Keratinocyte (primary cell): ENCODE measurements at regions not wholly inside any gene's neighbourhood (a gene's known extent, or its start where the extent isn't known, plus 50 kb on each side); places are given as distances from the start of the nearest gene placed in this dataset.

Experiments
- DNase-seq: peaks from one replicate; pipeline ENCODE4 v3.0.0-alpha.2; 2011; ENCODE audit warnings: low read depth, missing footprints, low spot score
- FAIRE-seq: peaks from 2 replicates; lab custom pipeline; 2011; peaks lifted over from hg19 to GRCh38; lab: Jason Lieb, UNC
- H2AFZ ChIP-seq: 2 replicates; pipeline ENCODE4 v1.6.0; 2012; ENCODE audit warnings: low read length, control low read depth, inconsistent platforms; ENCODE audit not compliant: control insufficient read depth
- H3K27ac ChIP-seq: 2 replicates; pipeline ENCODE4 v1.5.1; 2011; ENCODE audit warnings: low read length; ENCODE audit not compliant: control insufficient read depth, insufficient read depth
- H3K27me3 ChIP-seq: 3 replicates; pipeline ENCODE4 v1.6.0; 2011; ENCODE audit warnings: low read length; ENCODE audit not compliant: control insufficient read depth, insufficient read depth; ENCODE audit errors: extremely low read depth
- H3K36me3 ChIP-seq, 2 experiments: 2 replicates in 1 of 2; 3 replicates in 1 of 2; pipeline ENCODE4 v1.5.1; 2011; ENCODE audit warnings: low read length in 2 of 2, mild to moderate bottlenecking in 1 of 2; ENCODE audit not compliant: control insufficient read depth in 2 of 2, insufficient read depth in 2 of 2; ENCODE audit errors: extremely low read depth in 1 of 2
- H3K4me1 ChIP-seq: 3 replicates; pipeline ENCODE4 v1.5.1; 2011; ENCODE audit warnings: low read length; ENCODE audit not compliant: control insufficient read depth, insufficient read depth; ENCODE audit errors: extremely low read depth
- H3K4me2 ChIP-seq: 3 replicates; pipeline ENCODE4 v1.6.0; 2011; ENCODE audit warnings: low read depth, low read length; ENCODE audit not compliant: control insufficient read depth, insufficient read depth; ENCODE audit errors: extremely low read depth
- H3K4me3 ChIP-seq, 3 experiments: fragments of 200-600 bp in 1 of 3; sonication (generic) in 1 of 3; 2 replicates in 2 of 3; 3 replicates in 1 of 3; pipeline ENCODE4 v1.5.1; 2011 to 2016; ENCODE audit warnings: low read length in 3 of 3, mild to moderate bottlenecking in 3 of 3, control low read depth in 2 of 3, inconsistent platforms in 1 of 3, low read depth in 1 of 3, mixed read lengths in 1 of 3, mixed run types in 1 of 3, moderate library complexity in 1 of 3; ENCODE audit not compliant: control insufficient read depth in 2 of 3, insufficient read depth in 2 of 3; ENCODE audit errors: extremely low read depth in 1 of 3
- H3K79me2 ChIP-seq: 2 replicates; pipeline ENCODE4 v1.6.0; 2012; ENCODE audit warnings: low read length; ENCODE audit not compliant: control insufficient read depth, insufficient read depth
- H3K9ac ChIP-seq: 3 replicates; pipeline ENCODE4 v1.6.0; 2011; ENCODE audit warnings: low read length; ENCODE audit not compliant: control insufficient read depth, insufficient read depth; ENCODE audit errors: extremely low read depth
- H3K9me1 ChIP-seq: 3 replicates; pipeline ENCODE4 v1.6.0; 2011; ENCODE audit warnings: low read length; ENCODE audit not compliant: control insufficient read depth, insufficient read depth; ENCODE audit errors: extremely low read depth
- H3K9me3 ChIP-seq: 2 replicates; pipeline ENCODE4 v1.5.1; 2012; ENCODE audit warnings: low read depth, low read length; ENCODE audit not compliant: control insufficient read depth
- H4K20me1 ChIP-seq: 3 replicates; pipeline ENCODE4 v1.6.0; 2011; ENCODE audit warnings: low read length; ENCODE audit not compliant: control insufficient read depth, insufficient read depth; ENCODE audit errors: extremely low read depth
- CTCF ChIP-seq, 3 experiments: IDR thresholded peaks in 1 of 3; conservative IDR thresholded peaks in 1 of 3; optimal IDR thresholded peaks in 1 of 3; 2 replicates in 2 of 3; 3 replicates in 1 of 3; pipeline versions ENCODE3 to v1.5.1; 2011; ENCODE audit warnings: low read length in 3 of 3, mild to moderate bottlenecking in 3 of 3, moderate library complexity in 2 of 3, control low read depth in 1 of 3, inconsistent platforms in 1 of 3; ENCODE audit not compliant: insufficient read depth in 2 of 3; ENCODE audit errors: extremely low read depth in 1 of 3
- EZH2 ChIP-seq: IDR thresholded peaks from one replicate; pipeline ENCODE4 v1.6.1; 2012; ENCODE audit warnings: inconsistent platforms, mild to moderate bottlenecking, low read length, moderate library complexity
- dilution Hi-C: fragments of 300-500 bp; cut with MboI; formaldehyde crosslinking; loops from one replicate; pipeline ENCODE4 v1.7.0; 2020; ENCODE audit warnings: low sequenced_read_pairs; ENCODE audit not compliant: extremely low pct_ligation_motif_present

- no peaks in the 10 kb centered on the region for H3K27me3 ChIP-seq
- peaks cover 3% of the 10 kb centered on the region for H3K9me3 ChIP-seq
- H3K4me1 ChIP-seq: no peaks in the 10 kb centered on the region
- H3K36me3 ChIP-seq: no peaks in the 10 kb centered on the region
- DNase-seq (no peak), FAIRE-seq (no peak)
- H2AFZ ChIP-seq: no peak overlapping the region
- dilution Hi-C loops: no loop called here
- H3K9me1 ChIP-seq: no peaks in the 10 kb centered on the region
- no peak overlapping the region for H3K4me3 ChIP-seq
- H3K9ac ChIP-seq: no peak overlapping the region
- no peaks in the 10 kb centered on the region for H4K20me1 ChIP-seq
- H3K4me2 ChIP-seq: no peak overlapping the region
- no peaks in the 10 kb centered on the region for H3K79me2 ChIP-seq
- no peak overlapping the region for H3K27ac ChIP-seq
- no peak for TF ChIP-seq EZH2
- TF ChIP-seq CTCF (optimal IDR thresholded peaks at IDR 0.05 in 1 of 3, IDR thresholded peaks at IDR 0.05 in 1 of 3, conservative IDR thresholded peaks at IDR 0.05 in 1 of 3; ENCODE audit: extremely low read depth in 1 of 3, insufficient read depth in 2 of 3, low read length in 3 of 3): no peak
Measured at GRCh38 chr14:25843481-25844470, 754.1 kb downstream of the NOVA1 start.

- Histone ChIP-seq H3K9me1 (no peaks in the 10 kb centered on the region), H3K4me1 (no peaks in the 10 kb centered on the region), H3K27ac (no peak overlapping the region), H2AFZ (no peak overlapping the region), H3K36me3 (no peaks in the 10 kb centered on the region), H3K9me3 (no peaks in the 10 kb centered on the region), H3K79me2 (no peaks in the 10 kb centered on the region), H4K20me1 (no peaks in the 10 kb centered on the region), H3K9ac (no peak overlapping the region), H3K4me2 (no peak overlapping the region), H3K27me3 (no peaks in the 10 kb centered on the region), H3K4me3 (no peak overlapping the region)
- DNase-seq: no peak
- dilution Hi-C loops: no loop called here
- FAIRE-seq: no peak
- TF ChIP-seq EZH2 (no peak), CTCF (optimal IDR thresholded peaks at IDR 0.05 in 1 of 3, IDR thresholded peaks at IDR 0.05 in 1 of 3, conservative IDR thresholded peaks at IDR 0.05 in 1 of 3; ENCODE audit: extremely low read depth in 1 of 3, insufficient read depth in 2 of 3, low read length in 3 of 3) (no peak)
Measured at GRCh38 chr14:25841226-25841625, 756.6 kb downstream of the NOVA1 start.
